Tibial nerve (tissue), 4 donors: ENCODE measurements at regions not wholly inside any gene's neighbourhood (a gene's known extent, or its start where the extent isn't known, plus 50 kb on each side); places are given as distances from the start of the nearest gene placed in this dataset.

Source experiments
- DNase-seq, 2 donors: peaks; one replicate each; pipeline ENCODE4 v3.0.0-alpha.2; 2019; ENCODE audit warnings: low spot score in 2 of 2
- H3K27ac ChIP-seq, 4 donors: fragments of 200-600 bp; sonication (generic) in 3 of 4; one replicate each; pipeline ENCODE4 v1.5.1; 2017 to 2019; ENCODE audit warnings: mild to moderate bottlenecking in 1 of 4
- H3K27me3 ChIP-seq, 2 donors: fragments of 200-600 bp; sonication (generic) in 1 of 2; one replicate each; pipeline versions ENCODE4 v1.5.1 to v1.6.0; 2017 to 2019
- H3K36me3 ChIP-seq, 3 donors: fragments of 200-600 bp; sonication (generic); one replicate each; pipeline ENCODE4 v1.5.1; 2018 to 2019
- H3K4me1 ChIP-seq, 4 donors: fragments of 200-600 bp; sonication (generic) in 3 of 4; one replicate each; pipeline ENCODE4 v1.5.1; 2017 to 2019
- H3K4me3 ChIP-seq, 4 donors: fragments of 200-600 bp; sonication (generic) in 3 of 4; one replicate each; pipeline ENCODE4 v1.5.1; 2017 to 2019; ENCODE audit warnings: mild to moderate bottlenecking in 1 of 4, moderate library complexity in 1 of 4
- H3K9me3 ChIP-seq, 4 donors: fragments of 200-600 bp; sonication (generic) in 3 of 4; one replicate each; pipeline ENCODE4 v1.5.1; 2017 to 2019
- EP300 ChIP-seq, 2 donors: sonication (generic); formaldehyde crosslinking; IDR thresholded peaks; one replicate each; pipeline ENCODE4 v1.6.1; 2017; ENCODE audit warnings: antibody characterized with exemption in 2 of 2, mild to moderate bottlenecking in 1 of 2
- POLR2A ChIP-seq, 2 donors: fragments of 450-650 bp; IDR thresholded peaks; one replicate each; pipeline ENCODE4 v1.6.1; 2017; ENCODE audit warnings: antibody characterized with exemption in 2 of 2, mild to moderate bottlenecking in 2 of 2, moderate library complexity in 2 of 2
- WGBS, 2 donors: methylation state at CpG; one replicate each; pipeline ENCODE4 v1.1.5; 2018; 5-methylcytosine and 5-hydroxymethylcytosine counted together
- TF ChIP-seq, protein P1 (sequence below), 5 experiments: fragments of 200-600 bp in 3 of 5; fragments of 450-650 bp in 2 of 5; sonication (generic) in 3 of 5; IDR thresholded peaks; one replicate each; pipeline ENCODE4 v1.5.1; 2016 to 2019; ENCODE audit warnings: antibody characterized with exemption in 5 of 5, mild to moderate bottlenecking in 3 of 5, moderate library complexity in 2 of 5

DNA sequence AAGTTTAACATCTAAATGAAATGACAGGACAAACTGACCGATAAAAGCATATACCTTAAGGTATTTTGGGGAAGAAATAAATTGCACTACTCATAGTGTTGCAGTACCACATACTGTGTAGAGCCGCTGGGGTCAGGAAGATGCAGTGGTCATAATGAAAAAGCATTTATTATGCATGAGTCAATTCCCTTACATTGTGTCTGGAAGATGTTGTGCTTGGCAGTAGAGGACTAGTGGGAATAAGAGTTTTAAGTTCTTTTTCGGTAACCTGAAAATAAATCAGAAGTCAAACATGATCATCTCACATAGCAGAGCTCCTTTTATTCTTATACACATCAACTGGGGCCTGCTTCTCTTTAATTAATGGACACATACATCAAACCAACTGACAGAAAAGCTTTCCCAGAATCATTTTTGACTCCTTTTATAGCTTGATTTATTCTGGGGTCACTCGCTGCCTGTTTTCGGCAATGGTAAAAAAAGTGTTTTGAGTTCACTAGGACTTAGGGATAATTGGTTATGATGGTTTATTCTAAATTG, 262.5 kb upstream of the CHD1 start:
- H3K9me3 ChIP-seq, result peaks cover 0 to 10% (median 0%) of the 10 kb centered on the region in 4 donors
- H3K4me1 ChIP-seq, result no peaks in the 10 kb centered on the region
- WGBS, 2 donors, result 63 to 66% methylated on average over 5 of the region's 5 CpGs
- DNase-seq, result no peak
- H3K36me3 ChIP-seq, result no peaks in the 10 kb centered on the region
- H3K27ac ChIP-seq, result no peak overlapping the region
- H3K27me3 ChIP-seq, result no peaks in the 10 kb centered on the region
- no peak for TF ChIP-seq EP300 (IDR thresholded peaks at IDR 0.05)
- TF ChIP-seq POLR2A (IDR thresholded peaks at IDR 0.05), result no peak
- TF ChIP-seq, protein P1, sequence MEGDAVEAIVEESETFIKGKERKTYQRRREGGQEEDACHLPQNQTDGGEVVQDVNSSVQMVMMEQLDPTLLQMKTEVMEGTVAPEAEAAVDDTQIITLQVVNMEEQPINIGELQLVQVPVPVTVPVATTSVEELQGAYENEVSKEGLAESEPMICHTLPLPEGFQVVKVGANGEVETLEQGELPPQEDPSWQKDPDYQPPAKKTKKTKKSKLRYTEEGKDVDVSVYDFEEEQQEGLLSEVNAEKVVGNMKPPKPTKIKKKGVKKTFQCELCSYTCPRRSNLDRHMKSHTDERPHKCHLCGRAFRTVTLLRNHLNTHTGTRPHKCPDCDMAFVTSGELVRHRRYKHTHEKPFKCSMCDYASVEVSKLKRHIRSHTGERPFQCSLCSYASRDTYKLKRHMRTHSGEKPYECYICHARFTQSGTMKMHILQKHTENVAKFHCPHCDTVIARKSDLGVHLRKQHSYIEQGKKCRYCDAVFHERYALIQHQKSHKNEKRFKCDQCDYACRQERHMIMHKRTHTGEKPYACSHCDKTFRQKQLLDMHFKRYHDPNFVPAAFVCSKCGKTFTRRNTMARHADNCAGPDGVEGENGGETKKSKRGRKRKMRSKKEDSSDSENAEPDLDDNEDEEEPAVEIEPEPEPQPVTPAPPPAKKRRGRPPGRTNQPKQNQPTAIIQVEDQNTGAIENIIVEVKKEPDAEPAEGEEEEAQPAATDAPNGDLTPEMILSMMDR (IDR thresholded peaks at IDR 0.05), result no peak
- H3K4me3 ChIP-seq, result no peak overlapping the region

DNA sequence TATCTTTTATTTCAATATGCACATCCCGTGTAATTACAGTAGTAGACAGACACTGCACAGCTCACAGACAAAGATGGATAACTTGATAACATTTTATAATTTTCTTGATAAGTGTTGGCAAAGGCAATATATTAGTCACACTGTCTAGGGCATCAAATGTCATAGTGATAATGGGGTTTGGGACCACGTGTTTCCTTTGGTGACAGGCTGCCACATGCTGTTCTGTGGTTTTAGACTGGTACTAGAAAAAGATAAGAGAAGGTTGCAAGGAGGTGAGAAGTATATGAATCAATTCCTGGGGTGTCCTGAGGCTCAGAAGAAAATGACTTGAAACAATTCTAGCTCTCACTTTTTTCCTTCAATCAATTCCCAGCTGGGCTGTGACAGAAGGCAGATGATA, 258.8 kb upstream of the CHD1 start:
- TF ChIP-seq, protein P1 (IDR thresholded peaks at IDR 0.05), result no peak
- TF ChIP-seq EP300 (IDR thresholded peaks at IDR 0.05), result no peak
- no peak for TF ChIP-seq POLR2A (IDR thresholded peaks at IDR 0.05)
- WGBS, 2 donors, result 51 to 65% methylated on average over 2 of the region's 2 CpGs
- no peak for DNase-seq
- H3K4me3 ChIP-seq, result no peak overlapping the region
- no peaks in the 10 kb centered on the region for H3K9me3 ChIP-seq
- no peaks in the 10 kb centered on the region for H3K36me3 ChIP-seq
- no peaks in the 10 kb centered on the region for H3K27me3 ChIP-seq
- no peak overlapping the region for H3K27ac ChIP-seq
- no peaks in the 10 kb centered on the region for H3K4me1 ChIP-seq

DNA sequence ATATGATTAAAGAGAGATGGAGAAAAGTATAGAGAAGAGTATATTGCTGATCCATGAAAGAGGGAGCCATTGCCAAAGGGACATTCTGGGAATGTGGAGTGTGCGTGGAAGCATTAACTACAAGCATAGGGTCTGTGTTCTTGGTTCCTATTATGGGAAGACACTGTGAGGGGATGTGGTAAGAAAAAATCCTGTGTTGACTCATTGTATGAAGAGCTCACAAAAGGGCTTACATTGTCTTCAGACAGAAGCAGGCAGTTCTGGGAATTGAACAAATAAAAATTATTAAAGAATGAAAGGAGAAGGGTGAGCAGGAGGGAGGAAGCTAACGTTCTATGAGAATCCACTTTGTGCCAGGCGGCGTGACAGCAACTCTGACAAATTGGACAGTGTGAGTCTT, 250.4 kb upstream of the CHD1 start:
- H3K4me3 ChIP-seq, result no peak overlapping the region
- H3K27ac ChIP-seq, result no peak overlapping the region
- H3K27me3 ChIP-seq, result no peaks in the 10 kb centered on the region
- H3K9me3 ChIP-seq, result no peaks in the 10 kb centered on the region
- H3K36me3 ChIP-seq, result no peaks in the 10 kb centered on the region
- no peaks in the 10 kb centered on the region for H3K4me1 ChIP-seq
- no peak for TF ChIP-seq POLR2A (IDR thresholded peaks at IDR 0.05)
- TF ChIP-seq, protein P1 (IDR thresholded peaks at IDR 0.05), result no peak
- no peak for TF ChIP-seq EP300 (IDR thresholded peaks at IDR 0.05)
- no peak for DNase-seq
- WGBS, 2 donors, result 54 to 55% methylated on average over 4 of the region's 4 CpGs

DNA sequence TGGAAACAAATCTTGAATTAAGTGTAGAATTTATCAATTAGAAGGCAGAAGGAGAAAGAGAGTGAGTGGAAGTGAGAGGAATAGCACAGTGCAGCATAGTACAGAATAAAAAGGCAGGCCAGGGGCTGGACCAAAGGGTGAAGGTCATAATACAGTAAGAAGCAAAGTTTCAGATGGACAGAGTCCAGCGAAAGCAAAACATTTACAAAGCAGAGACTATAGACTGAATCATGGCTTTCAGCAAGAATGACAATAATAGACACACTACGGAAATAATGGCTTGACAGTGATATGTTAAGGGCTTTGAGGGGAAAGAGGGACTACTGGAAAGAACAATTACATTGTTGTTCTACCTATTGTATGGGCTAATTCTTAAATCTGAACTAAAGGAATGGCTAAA, 249.0 kb upstream of the CHD1 start:
- 41 to 59% methylated on average over 2 of the region's 2 CpGs for WGBS, 2 donors
- TF ChIP-seq POLR2A (IDR thresholded peaks at IDR 0.05), result no peak
- TF ChIP-seq, protein P1 (IDR thresholded peaks at IDR 0.05), result no peak
- no peak for TF ChIP-seq EP300 (IDR thresholded peaks at IDR 0.05)
- DNase-seq, result no peak

DNA sequence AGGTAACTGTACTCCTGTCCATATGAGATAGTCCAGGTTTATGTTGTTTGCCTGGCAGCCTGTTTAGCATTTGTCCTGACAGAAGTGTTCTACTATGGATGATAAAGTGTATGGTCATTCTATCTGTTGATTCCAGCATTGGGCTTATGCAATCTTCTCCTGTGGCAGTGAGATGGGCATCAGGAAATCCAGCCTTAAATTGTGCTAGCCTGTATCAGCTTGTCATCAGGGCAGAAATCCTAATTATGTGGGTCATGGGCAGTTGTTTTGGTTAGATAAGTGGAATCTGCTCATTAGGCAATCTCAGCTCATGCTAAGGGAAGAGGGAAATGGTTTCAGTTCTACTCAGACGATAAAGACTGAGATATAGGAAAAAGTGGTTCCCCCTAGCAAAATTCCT, 247.4 kb upstream of the CHD1 start:
- WGBS, 2 donors, result 21 to 29% methylated on average over 1 of the region's 1 CpG
- Histone ChIP-seq H3K9me3 (no peaks in the 10 kb centered on the region), H3K36me3 (no peaks in the 10 kb centered on the region), H3K27ac (no peak overlapping the region), H3K27me3 (no peaks in the 10 kb centered on the region), H3K4me3 (no peak overlapping the region), H3K4me1 (no peaks in the 10 kb centered on the region)
- TF ChIP-seq POLR2A (IDR thresholded peaks at IDR 0.05), result no peak
- TF ChIP-seq, protein P1 (IDR thresholded peaks at IDR 0.05), result no peak
- no peak for TF ChIP-seq EP300 (IDR thresholded peaks at IDR 0.05)
- no peak for DNase-seq

More for the DNA sequence above, 249.0 kb upstream of the CHD1 start:
- no peaks in the 10 kb centered on the region for H3K27me3 ChIP-seq
- H3K4me3 ChIP-seq, result no peak overlapping the region
- no peak overlapping the region for H3K27ac ChIP-seq
- H3K9me3 ChIP-seq, result no peaks in the 10 kb centered on the region
- H3K4me1 ChIP-seq, result no peaks in the 10 kb centered on the region
- H3K36me3 ChIP-seq, result no peaks in the 10 kb centered on the region
